SH-SY5Y (cell line): ENCODE measurements at regions not wholly inside any gene's neighbourhood (a gene's known extent, or its start where the extent isn't known, plus 50 kb on each side); places are given as distances from the start of the nearest gene placed in this dataset.

Experiments used
- GATA2 ChIP-seq: IDR thresholded peaks from 2 replicates; pipeline ENCODE4 v1.6.1; 2011; ENCODE audit warnings: mild to moderate bottlenecking, low read depth, low read length
- GATA3 ChIP-seq: IDR thresholded peaks from 2 replicates; pipeline ENCODE4 v1.6.1; 2011; ENCODE audit warnings: low read depth, mild to moderate bottlenecking, low read length, moderate library complexity

- TF ChIP-seq GATA3 (no peak), GATA2 (no peak)
These were observed 69.1 kb upstream of the ZNF516 start for GRCh38 chr18:76564117-76564516.
